BJ (cell line): ENCODE measurements at regions not wholly inside any gene's neighbourhood (a gene's known extent, or its start where the extent isn't known, plus 50 kb on each side); places are given as distances from the start of the nearest gene placed in this dataset.
"Not testable (repeated sequence)": the region's sequence is repeated elsewhere in the genome, so short reads cannot be mapped to it uniquely, and the experiment has no call there.

ENCODE experiments used
- CTCF ChIA-PET: fragments of 350-600 bp; formaldehyde crosslinking; extraction: SDS; loops from one replicate; lab custom pipeline; 2021; ENCODE audit warnings: antibody characterized with exemption, inconsistent platforms; lab: Yijun Ruan, JAX
- POLR2A ChIA-PET: fragments of 300-600 bp; sonication (Branson Sonifier 250); formaldehyde crosslinking; extraction: SDS; loops from one replicate; lab custom pipeline; 2021; ENCODE audit warnings: antibody characterized with exemption; lab: Charles Lee
- DNase-seq: peaks from one replicate; pipeline ENCODE4 v3.0.0-alpha.2; 2011; ENCODE audit warnings: low read depth
- H3K27me3 ChIP-seq: 2 replicates; pipeline ENCODE4 v1.6.0; 2011; ENCODE audit warnings: low read length; ENCODE audit not compliant: control insufficient read depth, insufficient read depth
- H3K36me3 ChIP-seq: 2 replicates; pipeline ENCODE4 v1.5.1; 2011; ENCODE audit warnings: low read length; ENCODE audit not compliant: control insufficient read depth, insufficient read depth
- H3K4me3 ChIP-seq: 2 replicates; pipeline ENCODE4 v1.5.1; 2011; ENCODE audit warnings: low read depth, mild to moderate bottlenecking, control low read depth, low read length
- CTCF ChIP-seq: IDR thresholded peaks from 2 replicates; pipeline ENCODE4 v1.5.1; 2011; ENCODE audit warnings: low read depth, mild to moderate bottlenecking, control low read depth, inconsistent platforms, low read length, moderate library complexity; ENCODE audit not compliant: insufficient read depth

- H3K4me3 ChIP-seq, result no peak overlapping the region
- no peak for DNase-seq
- no peak for TF ChIP-seq CTCF
- ChIA-PET CTCF (no interaction called here), POLR2A (no interaction called here)
- H3K36me3 ChIP-seq, result no peaks in the 10 kb centered on the region
- H3K27me3 ChIP-seq, result no peaks in the 10 kb centered on the region
These were observed 77.3 kb upstream of the ANO5 start for GRCh38 chr11:22115470-22116029.

GRCh38 chr11:22127981-22128380 lies 64.9 kb upstream of the ANO5 start:
- CTCF ChIA-PET, H3K27me3 ChIP-seq, H3K4me3 ChIP-seq, POLR2A ChIA-PET, DNase-seq, H3K36me3 ChIP-seq: not testable (repeated sequence)

- no peak overlapping the region for H3K4me3 ChIP-seq
- POLR2A ChIA-PET, result no interaction called here
- no peaks in the 10 kb centered on the region for H3K36me3 ChIP-seq
- no peak for DNase-seq
- CTCF ChIA-PET, result no interaction called here
- TF ChIP-seq CTCF, result no peak
- no peaks in the 10 kb centered on the region for H3K27me3 ChIP-seq
These were observed 62.3 kb upstream of the ANO5 start for GRCh38 chr11:22130462-22131053.

GRCh38 chr11:22133776-22134175 lies 59.1 kb upstream of the ANO5 start:
- H3K27me3 ChIP-seq, result no peaks in the 10 kb centered on the region
- ChIA-PET POLR2A (no interaction called here), CTCF (no interaction called here)
- TF ChIP-seq CTCF, result no peak
- no peak overlapping the region for H3K4me3 ChIP-seq
- no peak for DNase-seq
- no peaks in the 10 kb centered on the region for H3K36me3 ChIP-seq

GRCh38 chr11:22138264-22138663 lies 54.6 kb upstream of the ANO5 start:
- POLR2A ChIA-PET, result no interaction called here
- no peak for TF ChIP-seq CTCF
- H3K27me3 ChIP-seq, result no peaks in the 10 kb centered on the region
- H3K36me3 ChIP-seq, result no peaks in the 10 kb centered on the region
- no peak for DNase-seq
- CTCF ChIA-PET, result no interaction called here
- no peak overlapping the region for H3K4me3 ChIP-seq
